ENCODE measurements at regions not wholly inside any gene's neighbourhood (a gene's known extent, or its start where the extent isn't known, plus 50 kb on each side); places are given as distances from the start of the nearest gene placed in this dataset.
"Not testable (repeated sequence)": the region's sequence is repeated elsewhere in the genome, so short reads cannot be mapped to it uniquely, and the experiment has no call there.

DNA sequence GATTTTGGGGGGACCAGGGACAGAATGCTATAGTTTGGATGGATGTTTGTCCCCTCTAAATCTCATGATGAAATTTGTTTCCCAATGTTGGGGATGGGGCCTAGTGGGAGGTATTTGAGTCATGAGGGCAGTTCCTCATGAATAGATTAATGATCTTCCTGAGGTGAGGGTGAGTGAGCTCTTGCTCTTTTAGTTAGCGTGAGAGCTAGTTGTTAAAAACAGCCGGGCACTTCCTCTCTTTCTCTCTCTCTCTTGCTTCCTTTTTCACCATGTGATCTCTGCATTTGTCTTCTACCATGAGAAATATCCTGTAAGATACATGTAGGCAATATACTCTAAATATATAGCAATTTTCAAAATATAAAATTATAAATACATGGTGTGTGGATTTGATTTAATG, 290.8 kb upstream of the PCDH9 start:
- no peak overlapping the region for H3K9ac ChIP-seq (ENCODE audit: low read depth, low read length)
- no peak overlapping the region for H3K27ac ChIP-seq (ENCODE audit: low read depth, low read length)
- no peaks in the 10 kb centered on the region for H3K36me3 ChIP-seq (ENCODE audit: control insufficient read depth, insufficient read depth, low read length)
- H3K27me3 ChIP-seq (ENCODE audit: control insufficient read depth, insufficient read depth, low read length): no peaks in the 10 kb centered on the region
- peaks cover 23% of the 10 kb centered on the region for H3K4me1 ChIP-seq (ENCODE audit: control insufficient read depth, insufficient read depth, low read length)
- no peaks in the 10 kb centered on the region for H3K9me3 ChIP-seq (ENCODE audit: control insufficient read depth, insufficient read depth, low read length)
- H3K4me3 ChIP-seq (ENCODE audit: low read depth, low read length): no peak overlapping the region

DNA sequence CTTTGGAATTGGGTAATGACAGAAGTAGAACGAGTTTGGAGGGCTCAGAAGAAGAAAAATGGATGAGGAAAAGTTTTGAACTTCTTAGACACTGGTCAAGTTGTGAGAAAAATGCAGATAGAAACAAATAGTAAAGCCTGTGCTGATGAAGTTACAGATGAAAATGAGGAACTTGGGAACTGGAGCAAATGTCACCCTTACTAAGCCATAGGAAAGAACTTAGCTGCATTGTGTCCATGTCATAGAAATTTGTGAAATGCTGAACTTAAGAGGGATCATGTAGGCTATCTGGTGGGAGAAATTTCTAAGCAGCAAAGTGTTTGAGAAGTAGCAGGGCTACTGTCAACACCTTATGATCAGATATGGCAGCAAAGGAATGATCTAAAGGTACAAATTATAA, 289.2 kb upstream of the PCDH9 start:
- no peaks in the 10 kb centered on the region for H3K36me3 ChIP-seq (ENCODE audit: control insufficient read depth, insufficient read depth, low read length)
- no peaks in the 10 kb centered on the region for H3K27me3 ChIP-seq (ENCODE audit: control insufficient read depth, insufficient read depth, low read length)
- H3K4me3 ChIP-seq (ENCODE audit: low read depth, low read length): no peak overlapping the region
- H3K9ac ChIP-seq (ENCODE audit: low read depth, low read length): no peak overlapping the region
- H3K4me1 ChIP-seq (ENCODE audit: control insufficient read depth, insufficient read depth, low read length): peaks cover 32% of the 10 kb centered on the region
- no peaks in the 10 kb centered on the region for H3K9me3 ChIP-seq (ENCODE audit: control insufficient read depth, insufficient read depth, low read length)
- peak overlapping the region; percentile 59 for H3K27ac ChIP-seq (ENCODE audit: low read depth, low read length)

DNA sequence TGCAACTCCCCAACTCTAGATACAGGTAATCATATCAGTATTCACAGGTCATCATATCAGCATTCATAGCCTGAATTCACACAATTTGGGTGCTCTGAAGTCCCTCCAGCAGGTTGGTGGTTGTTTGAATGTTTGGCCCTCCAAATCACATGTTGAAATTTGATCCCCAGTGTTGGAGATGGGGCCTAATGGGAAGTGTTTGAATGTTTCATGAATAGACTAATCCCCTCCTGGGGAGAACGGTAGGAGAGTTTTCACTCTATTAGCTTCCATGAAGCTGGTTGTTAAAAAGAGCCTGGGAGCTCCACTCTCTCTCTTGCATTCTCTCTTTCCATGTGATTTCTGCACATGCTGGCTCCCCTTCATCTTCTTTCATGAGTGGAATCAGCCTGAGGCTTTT, 288.6 kb upstream of the PCDH9 start:
- Histone ChIP-seq H3K4me3 (ENCODE audit: low read depth, low read length) (no peak overlapping the region), H3K27me3 (ENCODE audit: control insufficient read depth, insufficient read depth, low read length) (no peaks in the 10 kb centered on the region), H3K27ac (ENCODE audit: low read depth, low read length) (peak overlapping the region; percentile 59), H3K9me3 (ENCODE audit: control insufficient read depth, insufficient read depth, low read length) (no peaks in the 10 kb centered on the region), H3K9ac (ENCODE audit: low read depth, low read length) (no peak overlapping the region), H3K36me3 (ENCODE audit: control insufficient read depth, insufficient read depth, low read length) (no peaks in the 10 kb centered on the region), H3K4me1 (ENCODE audit: control insufficient read depth, insufficient read depth, low read length) (peaks cover 32% of the 10 kb centered on the region)

DNA sequence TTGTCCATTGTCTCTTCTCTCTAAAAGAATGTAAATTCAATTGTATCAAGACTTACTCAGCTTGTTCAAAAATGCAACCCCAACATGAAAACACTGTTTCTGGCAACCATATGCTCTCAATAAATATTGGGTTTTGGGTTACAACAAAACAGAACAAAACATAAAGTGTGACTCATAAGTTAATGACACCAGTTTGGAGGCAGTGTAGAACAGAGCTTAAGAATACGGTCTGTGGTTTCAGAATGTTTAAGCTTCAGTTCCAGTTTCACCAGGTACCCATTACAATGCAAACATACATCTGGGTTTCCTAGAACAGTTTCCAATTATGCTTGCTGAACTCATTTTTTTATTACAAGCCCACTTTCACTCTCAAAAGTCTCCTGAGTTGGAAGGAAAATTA, 285.8 kb upstream of the PCDH9 start:
- H3K4me1 ChIP-seq (ENCODE audit: control insufficient read depth, insufficient read depth, low read length): peaks cover 32% of the 10 kb centered on the region
- no peak overlapping the region for H3K9ac ChIP-seq (ENCODE audit: low read depth, low read length)
- H3K27me3 ChIP-seq (ENCODE audit: control insufficient read depth, insufficient read depth, low read length): no peaks in the 10 kb centered on the region
- H3K36me3 ChIP-seq (ENCODE audit: control insufficient read depth, insufficient read depth, low read length): no peaks in the 10 kb centered on the region
- no peak overlapping the region for H3K27ac ChIP-seq (ENCODE audit: low read depth, low read length)
- H3K4me3 ChIP-seq (ENCODE audit: low read depth, low read length): no peak overlapping the region
- no peaks in the 10 kb centered on the region for H3K9me3 ChIP-seq (ENCODE audit: control insufficient read depth, insufficient read depth, low read length)

DNA sequence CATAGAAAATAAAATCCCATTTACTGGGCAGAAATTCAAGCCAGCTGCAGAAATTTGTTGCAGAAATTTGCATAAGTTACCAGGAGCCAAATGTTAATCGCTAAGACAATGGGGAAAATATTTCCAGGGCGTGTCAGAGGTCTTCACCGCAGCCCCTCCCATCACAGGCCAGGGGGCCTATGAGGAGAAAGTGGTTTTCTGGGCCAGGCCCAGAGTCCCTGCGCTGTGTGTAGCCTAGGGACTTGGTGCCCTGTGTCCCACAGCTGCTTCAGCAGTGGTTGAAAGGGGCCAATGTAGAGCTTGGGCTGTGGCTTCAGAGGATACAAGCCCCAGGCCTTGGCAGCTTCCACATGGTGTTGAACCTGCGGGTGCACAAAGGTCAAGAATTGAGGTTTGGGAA, 278.9 kb upstream of the PCDH9 start:
- Histone ChIP-seq H3K4me1 (ENCODE audit: control insufficient read depth, insufficient read depth, low read length) (0 out of 2 replicates have a peak, but pooled peaks cover 4% of the 10 kb centered on the region), H3K27ac (ENCODE audit: low read depth, low read length) (no peak overlapping the region), H3K9ac (ENCODE audit: low read depth, low read length) (no peak overlapping the region), H3K4me3 (ENCODE audit: low read depth, low read length) (no peak overlapping the region), H3K36me3 (ENCODE audit: control insufficient read depth, insufficient read depth, low read length) (no peaks in the 10 kb centered on the region), H3K9me3 (ENCODE audit: control insufficient read depth, insufficient read depth, low read length) (no peaks in the 10 kb centered on the region), H3K27me3 (ENCODE audit: control insufficient read depth, insufficient read depth, low read length) (no peaks in the 10 kb centered on the region)

DNA sequence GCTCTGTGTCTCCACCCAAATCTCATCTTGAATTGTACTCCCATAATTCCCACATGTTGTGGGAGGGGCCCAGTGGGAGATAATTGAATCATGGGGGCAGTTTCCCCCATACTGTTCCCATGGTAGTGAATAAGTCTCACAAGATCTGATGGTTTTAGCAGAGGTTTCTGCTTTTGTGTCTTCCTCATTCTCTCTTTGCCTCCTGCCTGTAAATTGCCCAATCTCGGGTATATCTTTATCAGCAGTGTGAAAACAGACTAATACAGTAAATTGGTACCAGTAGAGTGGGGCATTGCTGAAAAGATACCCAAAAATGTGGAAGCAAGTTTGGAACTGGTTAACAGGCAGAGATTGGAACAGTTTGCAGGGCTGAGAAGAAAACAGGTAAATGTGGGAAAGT, 278.1 kb upstream of the PCDH9 start:
- not testable (repeated sequence) for H3K4me3 ChIP-seq (ENCODE audit: low read depth, low read length); H3K4me1 ChIP-seq (ENCODE audit: control insufficient read depth, insufficient read depth, low read length); H3K9me3 ChIP-seq (ENCODE audit: control insufficient read depth, insufficient read depth, low read length); H3K36me3 ChIP-seq (ENCODE audit: control insufficient read depth, insufficient read depth, low read length); H3K9ac ChIP-seq (ENCODE audit: low read depth, low read length); H3K27ac ChIP-seq (ENCODE audit: low read depth, low read length); H3K27me3 ChIP-seq (ENCODE audit: control insufficient read depth, insufficient read depth, low read length)

DNA sequence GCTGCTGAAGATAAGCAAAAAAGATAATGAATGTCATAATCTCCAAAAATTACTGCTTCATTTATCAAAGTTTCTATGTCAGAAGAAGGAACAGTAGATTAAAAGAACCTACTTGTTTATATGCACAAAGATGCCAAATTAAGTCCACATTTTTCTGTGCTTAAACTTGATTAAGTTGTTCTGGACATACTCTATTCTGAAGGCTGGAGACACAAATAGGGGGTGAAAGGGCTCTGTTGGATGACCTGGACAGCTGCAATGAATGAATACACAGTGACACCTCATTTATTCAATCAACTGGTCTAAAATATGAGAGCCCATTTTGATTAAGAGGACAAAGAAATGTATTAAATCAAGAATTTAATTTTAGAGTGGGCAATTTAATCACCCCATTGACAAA, 276.3 kb upstream of the PCDH9 start:
- Histone ChIP-seq H3K36me3 (ENCODE audit: control insufficient read depth, insufficient read depth, low read length) (no peaks in the 10 kb centered on the region), H3K4me3 (ENCODE audit: low read depth, low read length) (no peak overlapping the region), H3K9me3 (ENCODE audit: control insufficient read depth, insufficient read depth, low read length) (no peaks in the 10 kb centered on the region), H3K9ac (ENCODE audit: low read depth, low read length) (no peak overlapping the region), H3K27me3 (ENCODE audit: control insufficient read depth, insufficient read depth, low read length) (no peaks in the 10 kb centered on the region), H3K27ac (ENCODE audit: low read depth, low read length) (no peak overlapping the region), H3K4me1 (ENCODE audit: control insufficient read depth, insufficient read depth, low read length) (0 out of 2 replicates have a peak, but pooled peaks cover 4% of the 10 kb centered on the region)

DNA sequence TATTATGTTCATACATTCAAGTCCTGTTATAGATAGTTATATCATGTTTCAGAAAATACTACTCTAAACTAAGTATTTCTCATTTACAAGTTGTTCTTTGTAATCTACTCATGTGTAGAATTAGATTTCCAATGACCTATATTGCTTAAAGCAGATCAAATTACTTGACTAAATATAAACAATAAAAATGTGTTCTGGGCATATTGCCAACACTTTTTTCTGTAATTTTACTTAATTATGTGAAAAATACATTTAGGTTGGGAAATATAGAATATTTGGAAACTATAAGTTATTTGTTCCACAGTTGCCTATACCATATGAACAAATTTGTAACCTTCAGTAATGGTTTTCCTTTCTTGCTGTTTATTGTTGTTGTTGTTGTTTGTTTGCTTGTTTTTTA, 275.2 kb upstream of the PCDH9 start:
- H3K27me3 ChIP-seq (ENCODE audit: control insufficient read depth, insufficient read depth, low read length): no peaks in the 10 kb centered on the region

DNA sequence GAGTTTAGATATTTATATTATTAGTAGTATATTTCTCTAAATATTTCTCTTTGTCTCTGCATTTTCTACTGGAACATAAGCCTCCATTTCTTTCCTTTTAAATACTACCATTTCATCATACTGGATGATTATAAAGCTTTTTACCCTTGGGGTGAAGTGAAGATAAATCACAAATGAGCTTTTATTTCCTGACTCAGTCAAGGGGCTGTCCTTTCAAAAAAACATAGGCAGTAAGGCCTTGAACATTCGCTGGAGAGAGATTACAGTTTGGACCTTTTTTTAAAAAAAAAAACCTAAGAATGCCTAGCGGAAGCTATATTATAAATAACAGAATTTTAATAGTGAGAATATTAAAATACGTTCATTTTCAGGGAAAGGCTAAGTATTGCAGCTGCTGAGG, 268.8 kb upstream of the PCDH9 start:
- no peaks in the 10 kb centered on the region for H3K27me3 ChIP-seq (ENCODE audit: control insufficient read depth, insufficient read depth, low read length)
- H3K4me3 ChIP-seq (ENCODE audit: low read depth, low read length): no peak overlapping the region
- no peak overlapping the region for H3K27ac ChIP-seq (ENCODE audit: low read depth, low read length)

More for the DNA sequence above, 275.2 kb upstream of the PCDH9 start:
- H3K4me1 ChIP-seq (ENCODE audit: control insufficient read depth, insufficient read depth, low read length): 0 out of 2 replicates have a peak, but pooled peaks cover 4% of the 10 kb centered on the region
- no peaks in the 10 kb centered on the region for H3K9me3 ChIP-seq (ENCODE audit: control insufficient read depth, insufficient read depth, low read length)
- no peaks in the 10 kb centered on the region for H3K36me3 ChIP-seq (ENCODE audit: control insufficient read depth, insufficient read depth, low read length)
- H3K9ac ChIP-seq (ENCODE audit: low read depth, low read length): no peak overlapping the region
- H3K27ac ChIP-seq (ENCODE audit: low read depth, low read length): no peak overlapping the region
- no peak overlapping the region for H3K4me3 ChIP-seq (ENCODE audit: low read depth, low read length)

DNA sequence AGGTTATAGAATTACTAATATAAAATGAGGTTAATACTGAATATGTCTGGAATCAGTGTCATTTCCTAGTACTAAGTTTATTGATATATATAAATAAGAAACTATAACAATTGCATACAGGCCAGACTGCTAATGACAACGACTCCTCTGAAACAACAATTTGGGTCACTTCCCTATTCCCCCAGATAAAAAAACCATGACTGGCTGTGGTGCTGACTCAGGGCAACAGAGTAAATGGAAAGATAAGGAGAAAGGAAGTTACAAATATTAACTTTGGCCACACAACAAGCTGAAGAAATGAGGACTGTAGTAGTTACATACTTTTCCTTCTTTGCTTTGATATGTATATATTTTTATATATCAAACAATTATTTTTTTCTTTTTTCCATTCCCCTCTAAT, 263.7 kb upstream of the PCDH9 start:
- Histone ChIP-seq H3K9ac (ENCODE audit: low read depth, low read length) (no peak overlapping the region), H3K36me3 (ENCODE audit: control insufficient read depth, insufficient read depth, low read length) (no peaks in the 10 kb centered on the region), H3K27me3 (ENCODE audit: control insufficient read depth, insufficient read depth, low read length) (no peaks in the 10 kb centered on the region), H3K9me3 (ENCODE audit: control insufficient read depth, insufficient read depth, low read length) (no peaks in the 10 kb centered on the region), H3K4me1 (ENCODE audit: control insufficient read depth, insufficient read depth, low read length) (no peaks in the 10 kb centered on the region; the same call in 1 of the 2 replicates), H3K27ac (ENCODE audit: low read depth, low read length) (no peak overlapping the region), H3K4me3 (ENCODE audit: low read depth, low read length) (no peak overlapping the region)

More for the DNA sequence above, 268.8 kb upstream of the PCDH9 start:
- Histone ChIP-seq H3K9me3 (ENCODE audit: control insufficient read depth, insufficient read depth, low read length) (no peaks in the 10 kb centered on the region), H3K9ac (ENCODE audit: low read depth, low read length) (no peak overlapping the region), H3K36me3 (ENCODE audit: control insufficient read depth, insufficient read depth, low read length) (no peaks in the 10 kb centered on the region), H3K4me1 (ENCODE audit: control insufficient read depth, insufficient read depth, low read length) (no peaks in the 10 kb centered on the region; the same call in 1 of the 2 replicates)

DNA sequence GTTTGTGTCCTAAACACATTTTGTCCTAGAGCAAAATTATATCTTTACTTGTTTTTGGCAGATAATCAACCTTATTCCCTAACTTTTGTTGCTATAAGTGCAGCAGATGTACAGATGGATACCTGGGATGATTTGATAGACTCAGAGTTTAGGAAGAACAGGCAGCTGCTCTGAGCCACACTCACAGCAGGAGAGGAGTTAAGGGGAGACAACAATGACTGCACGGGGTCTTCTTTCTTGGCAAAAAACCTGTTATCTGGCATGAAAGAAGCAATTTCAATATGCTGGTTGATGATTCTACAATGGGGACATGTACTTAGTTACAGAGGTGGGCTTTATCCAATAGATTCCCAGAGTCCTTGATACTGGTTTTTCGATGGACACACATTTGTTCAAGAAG, 258.9 kb upstream of the PCDH9 start:
- no peak overlapping the region for H3K9ac ChIP-seq (ENCODE audit: low read depth, low read length)
- no peaks in the 10 kb centered on the region for H3K9me3 ChIP-seq (ENCODE audit: control insufficient read depth, insufficient read depth, low read length)
- H3K36me3 ChIP-seq (ENCODE audit: control insufficient read depth, insufficient read depth, low read length): no peaks in the 10 kb centered on the region
- no peak overlapping the region for H3K27ac ChIP-seq (ENCODE audit: low read depth, low read length)
- H3K4me3 ChIP-seq (ENCODE audit: low read depth, low read length): no peak overlapping the region
- no peaks in the 10 kb centered on the region for H3K4me1 ChIP-seq (ENCODE audit: control insufficient read depth, insufficient read depth, low read length)
- no peaks in the 10 kb centered on the region for H3K27me3 ChIP-seq (ENCODE audit: control insufficient read depth, insufficient read depth, low read length)

DNA sequence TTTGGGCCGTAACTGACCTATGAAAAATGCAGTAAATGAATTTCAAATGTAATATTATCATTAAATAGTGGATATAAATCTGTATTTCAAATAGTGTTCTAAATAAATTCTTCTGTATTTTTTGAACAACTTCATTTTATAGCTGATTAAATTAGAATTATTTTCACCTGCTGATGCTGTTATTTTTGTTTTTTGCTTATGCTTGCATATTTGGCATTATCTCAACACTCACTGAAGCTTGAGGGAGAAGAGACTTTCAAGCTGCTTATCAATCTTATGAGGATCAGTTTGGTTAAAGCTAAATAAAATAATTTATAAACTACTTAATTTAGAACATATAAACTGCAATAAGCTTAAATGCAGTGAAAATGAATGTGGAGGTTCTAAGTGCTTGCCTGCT, 251.3 kb upstream of the PCDH9 start:
- no peak overlapping the region for H3K9ac ChIP-seq (ENCODE audit: low read depth, low read length)
- H3K36me3 ChIP-seq (ENCODE audit: control insufficient read depth, insufficient read depth, low read length): no peaks in the 10 kb centered on the region
- H3K4me3 ChIP-seq (ENCODE audit: low read depth, low read length): no peak overlapping the region
- H3K9me3 ChIP-seq (ENCODE audit: control insufficient read depth, insufficient read depth, low read length): no peaks in the 10 kb centered on the region
- no peaks in the 10 kb centered on the region for H3K27me3 ChIP-seq (ENCODE audit: control insufficient read depth, insufficient read depth, low read length)
- H3K27ac ChIP-seq (ENCODE audit: low read depth, low read length): no peak overlapping the region
- H3K4me1 ChIP-seq (ENCODE audit: control insufficient read depth, insufficient read depth, low read length): no peaks in the 10 kb centered on the region

Measured in HUES48 (cell line).